GM21360 (cell line): ENCODE measurements at regions not wholly inside any gene's neighbourhood (a gene's known extent, or its start where the extent isn't known, plus 50 kb on each side); places are given as distances from the start of the nearest gene placed in this dataset.
A peak's percentile ranks its signal among the peaks of the same experiment; 100 is the strongest.
"Not testable (repeated sequence)": the region's sequence is repeated elsewhere in the genome, so short reads cannot be mapped to it uniquely, and the experiment has no call there.

Experiments
- ATAC-seq: cut with Tn5 transposase; IDR thresholded peaks from one replicate; pipeline ENCODE4 v1.9.1; 2021; ENCODE audit warnings: mild to moderate bottlenecking, moderate library complexity; ENCODE audit not compliant: unreplicated experiment

GRCh38 chr17:72385475-72385874 lies 264.7 kb downstream of the SOX9 start:
- ATAC-seq: no peak

- ATAC-seq: not testable (repeated sequence)
These were observed 265.4 kb downstream of the SOX9 start for GRCh38 chr17:72386173-72386572.

GRCh38 chr17:72386619-72387237 lies 265.9 kb downstream of the SOX9 start:
- no peak for ATAC-seq

GRCh38 chr17:72387487-72387886 lies 266.7 kb downstream of the SOX9 start:
- ATAC-seq: no peak

GRCh38 chr17:72387969-72388368 lies 267.1 kb downstream of the SOX9 start:
- no peak for ATAC-seq

GRCh38 chr17:72388765-72389473 lies 268.1 kb downstream of the SOX9 start:
- peak; percentile 41 for ATAC-seq

GRCh38 chr17:72390675-72391508 lies 270.1 kb downstream of the SOX9 start:
- no peak for ATAC-seq

GRCh38 chr17:72392056-72393010 lies 271.5 kb downstream of the SOX9 start:
- ATAC-seq: peak; percentile 67

GRCh38 chr17:72393553-72393952 lies 272.7 kb downstream of the SOX9 start:
- ATAC-seq: no peak

- no peak for ATAC-seq
These were observed 273.7 kb downstream of the SOX9 start for GRCh38 chr17:72394531-72394930.

GRCh38 chr17:72396121-72396520 lies 275.3 kb downstream of the SOX9 start:
- ATAC-seq: no peak

GRCh38 chr17:72397223-72397667 lies 276.4 kb downstream of the SOX9 start:
- no peak for ATAC-seq

- no peak for ATAC-seq
These were observed 276.9 kb downstream of the SOX9 start for GRCh38 chr17:72397687-72398086.

GRCh38 chr17:72399023-72399607 lies 278.3 kb downstream of the SOX9 start:
- ATAC-seq: no peak

- ATAC-seq: no peak
These were observed 279.0 kb downstream of the SOX9 start for GRCh38 chr17:72399608-72400487.

- no peak for ATAC-seq
These were observed 279.6 kb downstream of the SOX9 start for GRCh38 chr17:72400488-72400827.

- ATAC-seq: no peak
These were observed 280.0 kb downstream of the SOX9 start for GRCh38 chr17:72400863-72401262.

GRCh38 chr17:72401883-72402726 lies 281.3 kb downstream of the SOX9 start:
- ATAC-seq: no peak
